ENCODE measurements at regions not wholly inside any gene's neighbourhood (a gene's known extent, or its start where the extent isn't known, plus 50 kb on each side); places are given as distances from the start of the nearest gene placed in this dataset.

DNA sequence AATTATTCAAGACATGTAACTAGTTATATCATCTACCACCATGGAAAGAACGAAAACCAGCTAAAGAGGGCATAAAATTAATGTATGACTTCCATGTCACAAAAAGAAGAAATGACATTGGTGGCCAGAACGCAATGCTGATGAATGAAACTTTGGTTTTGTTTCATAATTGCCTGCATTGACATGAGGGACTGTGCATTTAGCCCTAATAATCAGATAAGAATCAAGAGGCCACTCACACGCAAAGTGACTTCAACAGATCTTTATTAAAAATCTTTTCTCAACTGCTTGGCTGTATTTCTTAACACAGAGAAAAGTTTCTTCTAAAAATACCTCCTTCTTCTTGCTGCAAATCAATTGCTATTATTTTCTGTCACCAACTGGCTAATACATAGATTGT lies 184.7 kb upstream of the RUNX1 start:
- H3K4me1 ChIP-seq (ENCODE audit: control insufficient read depth, insufficient read depth, low read length), result no peaks in the 10 kb centered on the region
- H3K9me3 ChIP-seq (ENCODE audit: control insufficient read depth in 2 of 2, low read length in 2 of 2), result no peaks in the 10 kb centered on the region
- H3K27ac ChIP-seq (ENCODE audit: low read length), result no peak overlapping the region
- no peaks in the 10 kb centered on the region for H3K27me3 ChIP-seq (ENCODE audit: control insufficient read depth in 1 of 2, insufficient read depth in 2 of 2, low read length in 2 of 2)
- no peak overlapping the region for H3K4me3 ChIP-seq (ENCODE audit: low read length in 2 of 2)
- no peak overlapping the region for H3K9ac ChIP-seq (ENCODE audit: low read length in 2 of 2)
- H3K36me3 ChIP-seq (ENCODE audit: control insufficient read depth in 2 of 2, insufficient read depth in 2 of 2, low read length in 2 of 2), result no peaks in the 10 kb centered on the region

DNA sequence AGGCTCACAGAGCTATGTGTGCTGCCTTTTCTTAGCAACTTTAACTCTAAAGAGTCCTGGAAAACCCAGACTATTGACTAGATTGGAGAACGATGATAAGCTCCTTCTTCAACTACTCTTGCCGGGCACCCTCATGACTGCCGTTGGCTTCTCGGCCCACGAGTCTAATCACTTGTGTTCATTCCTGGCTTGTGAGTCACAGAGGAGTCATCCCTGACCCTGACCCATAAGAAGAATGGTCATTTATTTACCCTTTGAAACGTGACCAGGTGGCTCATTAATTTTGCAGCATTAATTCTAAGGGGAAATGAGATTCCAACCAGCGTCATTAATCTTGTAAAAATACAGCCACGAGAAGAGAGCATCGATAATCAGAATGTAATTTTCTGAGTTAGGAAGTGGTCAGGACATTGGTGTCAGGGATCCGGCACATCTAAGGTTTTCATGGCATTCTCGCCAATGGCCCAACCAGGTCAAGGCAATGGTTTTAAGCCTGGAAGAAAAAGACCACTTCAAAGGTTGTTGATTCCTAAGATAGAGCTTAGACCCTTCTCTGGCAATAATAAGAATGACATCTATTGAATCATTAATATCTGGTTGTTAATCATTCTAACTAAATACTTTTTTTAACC lies 183.6 kb upstream of the RUNX1 start:
- H3K9me3 ChIP-seq (ENCODE audit: control insufficient read depth in 2 of 2, low read length in 2 of 2), result no peaks in the 10 kb centered on the region
- no peaks in the 10 kb centered on the region for H3K4me1 ChIP-seq (ENCODE audit: control insufficient read depth, insufficient read depth, low read length)
- H3K9ac ChIP-seq (ENCODE audit: low read length in 2 of 2), result no peak overlapping the region
- H3K27me3 ChIP-seq (ENCODE audit: control insufficient read depth in 1 of 2, insufficient read depth in 2 of 2, low read length in 2 of 2), result no peaks in the 10 kb centered on the region
- no peaks in the 10 kb centered on the region for H3K36me3 ChIP-seq (ENCODE audit: control insufficient read depth in 2 of 2, insufficient read depth in 2 of 2, low read length in 2 of 2)
- H3K27ac ChIP-seq (ENCODE audit: low read length), result no peak overlapping the region
- no peak overlapping the region for H3K4me3 ChIP-seq (ENCODE audit: low read length in 2 of 2)

- Histone ChIP-seq H3K9me3 (ENCODE audit: control insufficient read depth in 2 of 2, low read length in 2 of 2) (no peaks in the 10 kb centered on the region), H3K27me3 (ENCODE audit: control insufficient read depth in 1 of 2, insufficient read depth in 2 of 2, low read length in 2 of 2) (no peaks in the 10 kb centered on the region), H3K9ac (ENCODE audit: low read length in 2 of 2) (no peak overlapping the region), H3K4me1 (ENCODE audit: control insufficient read depth, insufficient read depth, low read length) (peaks cover 4% of the 10 kb centered on the region), H3K27ac (ENCODE audit: low read length) (no peak overlapping the region), H3K36me3 (ENCODE audit: control insufficient read depth in 2 of 2, insufficient read depth in 2 of 2, low read length in 2 of 2) (no peaks in the 10 kb centered on the region), H3K4me3 (ENCODE audit: low read length in 2 of 2) (no peak overlapping the region)
These were observed 182.0 kb upstream of the RUNX1 start for GRCh38 chr21:35231090-35231489.

- peaks cover 4% of the 10 kb centered on the region for H3K4me1 ChIP-seq (ENCODE audit: control insufficient read depth, insufficient read depth, low read length)
- H3K9ac ChIP-seq (ENCODE audit: low read length in 2 of 2), result no peak overlapping the region
- H3K27ac ChIP-seq (ENCODE audit: low read length), result no peak overlapping the region
- H3K9me3 ChIP-seq (ENCODE audit: control insufficient read depth in 2 of 2, low read length in 2 of 2), result no peaks in the 10 kb centered on the region
- no peaks in the 10 kb centered on the region for H3K27me3 ChIP-seq (ENCODE audit: control insufficient read depth in 1 of 2, insufficient read depth in 2 of 2, low read length in 2 of 2)
- H3K4me3 ChIP-seq (ENCODE audit: low read length in 2 of 2), result no peak overlapping the region
- no peaks in the 10 kb centered on the region for H3K36me3 ChIP-seq (ENCODE audit: control insufficient read depth in 2 of 2, insufficient read depth in 2 of 2, low read length in 2 of 2)
These were observed 180.2 kb upstream of the RUNX1 start for GRCh38 chr21:35229290-35229689.

- H3K9me3 ChIP-seq (ENCODE audit: control insufficient read depth in 2 of 2, low read length in 2 of 2), result no peaks in the 10 kb centered on the region
- no peak overlapping the region for H3K27ac ChIP-seq (ENCODE audit: low read length)
- H3K4me3 ChIP-seq (ENCODE audit: low read length in 2 of 2), result no peak overlapping the region
- no peaks in the 10 kb centered on the region for H3K27me3 ChIP-seq (ENCODE audit: control insufficient read depth in 1 of 2, insufficient read depth in 2 of 2, low read length in 2 of 2)
- no peak overlapping the region for H3K9ac ChIP-seq (ENCODE audit: low read length in 2 of 2)
- no peaks in the 10 kb centered on the region for H3K36me3 ChIP-seq (ENCODE audit: control insufficient read depth in 2 of 2, insufficient read depth in 2 of 2, low read length in 2 of 2)
- H3K4me1 ChIP-seq (ENCODE audit: control insufficient read depth, insufficient read depth, low read length), result peaks cover 4% of the 10 kb centered on the region
These were observed 178.7 kb upstream of the RUNX1 start for GRCh38 chr21:35227786-35228185.

DNA sequence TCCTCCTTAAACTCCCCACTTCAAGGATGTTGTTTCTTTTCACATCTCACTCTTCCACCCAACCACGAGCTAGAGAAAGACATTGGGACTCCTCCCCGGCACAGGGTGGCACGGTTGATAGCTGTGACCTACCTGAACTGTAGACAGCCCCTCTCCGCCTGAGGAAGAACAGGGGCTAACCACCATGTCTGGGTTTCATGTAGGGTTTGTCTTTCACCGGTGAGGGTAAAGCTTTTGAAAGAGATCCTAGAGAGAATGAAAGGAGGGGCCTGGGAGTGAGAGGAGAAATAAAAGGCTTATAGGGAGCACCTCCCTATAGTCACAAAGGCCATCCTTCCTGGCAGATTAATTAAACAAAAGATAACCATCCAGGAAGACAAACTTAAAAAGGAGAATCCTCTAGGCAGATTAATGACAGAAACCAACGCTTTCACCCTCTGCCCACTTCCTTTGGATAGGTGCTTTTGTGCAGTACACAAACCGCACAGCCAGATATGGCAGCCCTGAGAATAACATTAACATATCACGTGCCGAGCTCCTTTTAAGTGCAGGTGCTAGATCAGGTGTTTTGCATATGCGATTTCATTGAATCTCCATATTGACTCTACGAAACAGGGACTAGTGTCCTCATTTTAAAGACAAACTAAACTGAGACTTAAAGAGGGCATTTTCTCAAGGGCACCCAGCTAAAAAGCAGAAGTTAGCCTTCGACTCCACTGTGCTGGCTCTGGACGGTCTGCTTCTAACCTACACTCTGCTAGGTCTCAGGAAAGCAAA lies 178.1 kb upstream of the RUNX1 start:
- Histone ChIP-seq H3K4me3 (ENCODE audit: low read length in 2 of 2) (no peak overlapping the region), H3K9me3 (ENCODE audit: control insufficient read depth in 2 of 2, low read length in 2 of 2) (no peaks in the 10 kb centered on the region), H3K36me3 (ENCODE audit: control insufficient read depth in 2 of 2, insufficient read depth in 2 of 2, low read length in 2 of 2) (no peaks in the 10 kb centered on the region), H3K4me1 (ENCODE audit: control insufficient read depth, insufficient read depth, low read length) (peaks cover 4% of the 10 kb centered on the region), H3K27ac (ENCODE audit: low read length) (no peak overlapping the region), H3K9ac (ENCODE audit: low read length in 2 of 2) (no peak overlapping the region), H3K27me3 (ENCODE audit: control insufficient read depth in 1 of 2, insufficient read depth in 2 of 2, low read length in 2 of 2) (no peaks in the 10 kb centered on the region)

GRCh38 chr21:35226328-35226727 lies 177.2 kb upstream of the RUNX1 start:
- Histone ChIP-seq H3K9me3 (ENCODE audit: control insufficient read depth in 2 of 2, low read length in 2 of 2) (no peaks in the 10 kb centered on the region), H3K9ac (ENCODE audit: low read length in 2 of 2) (no peak overlapping the region), H3K36me3 (ENCODE audit: control insufficient read depth in 2 of 2, insufficient read depth in 2 of 2, low read length in 2 of 2) (no peaks in the 10 kb centered on the region), H3K27ac (ENCODE audit: low read length) (no peak overlapping the region), H3K4me1 (ENCODE audit: control insufficient read depth, insufficient read depth, low read length) (peaks cover 4% of the 10 kb centered on the region), H3K27me3 (ENCODE audit: control insufficient read depth in 1 of 2, insufficient read depth in 2 of 2, low read length in 2 of 2) (no peaks in the 10 kb centered on the region), H3K4me3 (ENCODE audit: low read length in 2 of 2) (no peak overlapping the region)

GRCh38 chr21:35225573-35225972 lies 176.5 kb upstream of the RUNX1 start:
- Histone ChIP-seq H3K36me3 (ENCODE audit: control insufficient read depth in 2 of 2, insufficient read depth in 2 of 2, low read length in 2 of 2) (no peaks in the 10 kb centered on the region), H3K9ac (ENCODE audit: low read length in 2 of 2) (no peak overlapping the region), H3K27ac (ENCODE audit: low read length) (no peak overlapping the region), H3K9me3 (ENCODE audit: control insufficient read depth in 2 of 2, low read length in 2 of 2) (no peaks in the 10 kb centered on the region), H3K4me3 (ENCODE audit: low read length in 2 of 2) (no peak overlapping the region), H3K27me3 (ENCODE audit: control insufficient read depth in 1 of 2, insufficient read depth in 2 of 2, low read length in 2 of 2) (no peaks in the 10 kb centered on the region), H3K4me1 (ENCODE audit: control insufficient read depth, insufficient read depth, low read length) (peaks cover 4% of the 10 kb centered on the region)

DNA sequence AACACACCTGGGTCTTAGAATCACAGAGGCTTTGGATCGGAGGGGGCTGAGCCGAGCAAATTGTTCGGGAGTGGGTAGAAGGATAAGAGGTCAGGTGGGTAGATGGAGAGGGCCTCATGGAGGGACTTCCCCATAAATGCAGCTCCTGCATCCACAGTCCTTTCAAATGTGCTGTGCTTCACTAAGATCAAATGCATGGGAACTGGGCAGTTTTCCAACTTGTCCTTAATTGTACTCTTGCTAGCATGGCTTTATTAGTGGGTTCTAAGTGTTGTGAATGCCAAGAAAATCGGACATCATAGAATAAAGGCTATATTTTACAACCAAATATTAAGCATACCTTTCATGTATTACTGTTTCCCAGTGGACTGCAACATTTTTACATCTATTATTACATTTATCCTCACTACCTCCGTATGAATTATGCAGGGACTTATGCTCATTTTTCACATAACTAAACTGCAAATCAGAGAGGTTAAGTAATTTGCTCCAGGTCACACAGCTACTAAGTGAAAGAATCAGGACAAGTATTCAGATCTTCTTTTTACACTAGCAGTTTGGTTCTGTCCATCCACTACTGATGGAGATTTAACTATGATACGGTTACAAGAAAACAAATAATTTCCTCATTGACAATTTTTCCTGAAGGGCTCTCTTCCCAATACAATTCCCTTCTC lies 174.5 kb upstream of the RUNX1 start:
- Histone ChIP-seq H3K4me1 (ENCODE audit: control insufficient read depth, insufficient read depth, low read length) (peaks cover 4% of the 10 kb centered on the region), H3K36me3 (ENCODE audit: control insufficient read depth in 2 of 2, insufficient read depth in 2 of 2, low read length in 2 of 2) (no peaks in the 10 kb centered on the region), H3K4me3 (ENCODE audit: low read length in 2 of 2) (no peak overlapping the region), H3K9ac (ENCODE audit: low read length in 2 of 2) (no peak overlapping the region), H3K27ac (ENCODE audit: low read length) (no peak overlapping the region), H3K27me3 (ENCODE audit: control insufficient read depth in 1 of 2, insufficient read depth in 2 of 2, low read length in 2 of 2) (no peaks in the 10 kb centered on the region), H3K9me3 (ENCODE audit: control insufficient read depth in 2 of 2, low read length in 2 of 2) (no peaks in the 10 kb centered on the region)

GRCh38 chr21:35222541-35222941 lies 173.4 kb upstream of the RUNX1 start:
- Histone ChIP-seq H3K9ac (ENCODE audit: low read length in 2 of 2) (no peak overlapping the region), H3K27me3 (ENCODE audit: control insufficient read depth in 1 of 2, insufficient read depth in 2 of 2, low read length in 2 of 2) (no peaks in the 10 kb centered on the region), H3K4me1 (ENCODE audit: control insufficient read depth, insufficient read depth, low read length) (peaks cover 4% of the 10 kb centered on the region), H3K9me3 (ENCODE audit: control insufficient read depth in 2 of 2, low read length in 2 of 2) (no peaks in the 10 kb centered on the region), H3K27ac (ENCODE audit: low read length) (no peak overlapping the region), H3K4me3 (ENCODE audit: low read length in 2 of 2) (no peak overlapping the region), H3K36me3 (ENCODE audit: control insufficient read depth in 2 of 2, insufficient read depth in 2 of 2, low read length in 2 of 2) (no peaks in the 10 kb centered on the region)

DNA sequence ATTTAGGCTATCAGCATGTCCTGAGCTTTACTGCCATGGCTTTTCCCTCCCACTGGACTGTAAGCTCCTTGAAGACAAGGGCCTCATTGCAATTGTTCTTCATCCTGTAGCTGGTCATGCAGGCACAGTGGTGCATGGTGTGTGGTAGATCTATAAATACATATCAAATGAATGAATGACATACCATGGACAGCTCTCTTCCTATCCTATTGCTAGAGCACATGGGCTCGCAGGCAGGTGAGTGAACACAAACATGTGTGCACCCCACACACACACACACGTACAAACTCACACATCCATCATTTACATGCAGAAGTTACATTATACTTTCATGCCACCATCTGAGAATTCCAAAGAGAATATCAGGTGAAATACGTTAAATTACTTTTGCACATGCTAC lies 172.9 kb upstream of the RUNX1 start:
- H3K4me1 ChIP-seq (ENCODE audit: control insufficient read depth, insufficient read depth, low read length), result peaks cover 4% of the 10 kb centered on the region
- no peak overlapping the region for H3K4me3 ChIP-seq (ENCODE audit: low read length in 2 of 2)
- H3K36me3 ChIP-seq (ENCODE audit: control insufficient read depth in 2 of 2, insufficient read depth in 2 of 2, low read length in 2 of 2), result no peaks in the 10 kb centered on the region
- no peak overlapping the region for H3K9ac ChIP-seq (ENCODE audit: low read length in 2 of 2)
- H3K9me3 ChIP-seq (ENCODE audit: control insufficient read depth in 2 of 2, low read length in 2 of 2), result no peaks in the 10 kb centered on the region
- H3K27me3 ChIP-seq (ENCODE audit: control insufficient read depth in 1 of 2, insufficient read depth in 2 of 2, low read length in 2 of 2), result no peaks in the 10 kb centered on the region
- no peak overlapping the region for H3K27ac ChIP-seq (ENCODE audit: low read length)
